ENCODE measurements at regions not wholly inside any gene's neighbourhood (a gene's known extent, or its start where the extent isn't known, plus 50 kb on each side); places are given as distances from the start of the nearest gene placed in this dataset.

DNA sequence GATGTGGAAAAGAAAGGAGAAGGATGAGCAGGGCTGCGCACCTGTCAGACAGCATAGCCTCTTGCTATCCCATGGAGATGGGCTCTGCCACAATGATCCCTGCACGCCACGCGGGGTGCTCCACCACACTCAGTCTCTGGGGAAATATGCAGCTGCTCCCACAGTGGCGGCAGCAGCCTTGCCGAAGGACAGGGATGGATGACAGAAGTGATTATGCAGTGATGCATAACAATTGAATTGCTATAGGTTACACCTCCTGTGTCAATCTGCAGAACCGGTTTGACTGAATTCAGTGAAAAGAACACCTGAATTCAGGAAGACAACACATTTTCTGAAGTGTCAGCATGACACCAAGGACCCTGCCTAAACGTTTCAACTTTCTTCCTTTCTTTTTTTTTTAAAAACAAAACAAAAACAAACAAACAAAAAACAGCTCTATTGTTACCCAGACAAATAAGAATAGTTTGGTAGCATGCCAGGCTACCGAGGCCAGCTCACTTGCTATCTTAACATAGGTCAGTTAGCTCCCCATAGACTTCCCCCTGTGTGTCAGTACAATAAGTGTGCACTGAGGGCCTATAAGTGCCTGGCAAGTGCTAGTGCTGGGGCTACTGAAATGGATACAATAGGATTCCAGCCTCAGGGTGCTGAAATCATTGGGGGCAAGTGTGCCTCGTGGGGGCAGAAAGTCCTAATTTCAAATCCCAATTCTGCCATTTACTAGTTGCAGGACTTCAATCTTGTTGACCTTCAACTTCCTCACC, 127.6 kb upstream of the LMO4 start:
- H3K9me3 Mint-ChIP-seq: peaks cover 0 to 6% (median 0%) of the 10 kb centered on the region in 7 donors
- H3K4me3 Mint-ChIP-seq: no peak overlapping the region
- H3K27me3 Mint-ChIP-seq: peaks cover 20 to 53% (median 49%) of the 10 kb centered on the region in 3 donors
- no peak for DNase-seq
- peak overlapping the region in 1 of 6 donors; percentile 40 for H3K27ac Mint-ChIP-seq
- H3K4me1 Mint-ChIP-seq: peaks cover 5 to 21% (median 14%) of the 10 kb centered on the region in 3 donors
- ATAC-seq (ENCODE audit: low read depth in 2 of 2): no peak
- no peaks in the 10 kb centered on the region for H3K36me3 Mint-ChIP-seq

DNA sequence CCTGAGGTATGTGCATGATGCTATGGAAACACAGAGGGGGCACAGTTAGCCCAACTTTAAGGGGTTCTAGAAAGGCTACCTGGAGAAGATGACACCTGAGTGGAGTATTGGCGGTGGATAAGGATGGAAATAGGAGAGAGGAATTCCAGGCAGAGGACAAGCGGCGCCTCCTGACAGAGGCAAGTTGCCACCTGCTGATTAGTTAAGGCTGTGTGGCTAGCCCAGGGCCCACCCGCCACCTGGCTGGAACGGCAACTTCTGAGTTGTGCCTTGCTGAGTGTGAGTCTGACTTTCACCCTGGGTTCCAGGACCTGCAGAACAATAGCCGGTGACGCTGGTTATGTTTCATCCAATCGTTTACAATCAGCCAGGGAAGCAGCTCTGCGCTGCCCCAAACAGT, 126.9 kb upstream of the LMO4 start:
- Mint-ChIP-seq H3K4me1 (peaks cover 5 to 21% (median 14%) of the 10 kb centered on the region in 3 donors), H3K27me3 (peaks cover 24 to 57% (median 55%) of the 10 kb centered on the region in 3 donors), H3K36me3 (no peaks in the 10 kb centered on the region), H3K9me3 (peaks cover 0 to 6% (median 0%) of the 10 kb centered on the region in 7 donors), H3K4me3 (no peak overlapping the region), H3K27ac (no peak overlapping the region)
- ATAC-seq (ENCODE audit: low read depth in 2 of 2) (no peak), DNase-seq (no peak)

DNA sequence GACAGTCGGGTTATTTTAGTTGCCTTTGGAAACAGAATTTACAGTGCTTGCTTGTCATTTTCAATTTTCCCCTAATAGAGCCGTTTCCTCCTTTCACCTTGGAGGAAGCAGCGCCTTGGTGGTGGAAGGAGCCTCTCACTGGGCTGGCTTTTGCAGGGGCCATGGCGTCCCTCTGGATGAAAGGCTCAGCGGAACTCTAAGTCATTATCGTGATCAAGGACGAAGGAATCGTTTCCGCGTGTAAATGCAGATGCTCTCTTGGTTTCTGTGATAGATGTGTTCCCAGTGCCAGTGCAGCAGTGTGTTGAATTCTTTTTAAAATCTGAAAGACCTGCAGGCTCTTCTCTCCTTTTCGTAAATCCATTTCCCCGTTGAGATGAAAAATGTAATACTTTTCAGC, 126.2 kb upstream of the LMO4 start:
- no peak for DNase-seq
- peaks cover 30 to 64% (median 56%) of the 10 kb centered on the region in 3 donors for H3K27me3 Mint-ChIP-seq
- H3K27ac Mint-ChIP-seq: peak overlapping the region in 1 of 6 donors; percentile 11
- peak overlapping the region in 7 of 8 donors; percentile 33 to 84 (median 67) for H3K4me3 Mint-ChIP-seq
- peaks cover 5 to 21% (median 14%) of the 10 kb centered on the region in 3 donors for H3K4me1 Mint-ChIP-seq
- H3K9me3 Mint-ChIP-seq: no peaks in the 10 kb centered on the region
- no peak for ATAC-seq (ENCODE audit: low read depth in 2 of 2)
- H3K36me3 Mint-ChIP-seq: no peaks in the 10 kb centered on the region

DNA sequence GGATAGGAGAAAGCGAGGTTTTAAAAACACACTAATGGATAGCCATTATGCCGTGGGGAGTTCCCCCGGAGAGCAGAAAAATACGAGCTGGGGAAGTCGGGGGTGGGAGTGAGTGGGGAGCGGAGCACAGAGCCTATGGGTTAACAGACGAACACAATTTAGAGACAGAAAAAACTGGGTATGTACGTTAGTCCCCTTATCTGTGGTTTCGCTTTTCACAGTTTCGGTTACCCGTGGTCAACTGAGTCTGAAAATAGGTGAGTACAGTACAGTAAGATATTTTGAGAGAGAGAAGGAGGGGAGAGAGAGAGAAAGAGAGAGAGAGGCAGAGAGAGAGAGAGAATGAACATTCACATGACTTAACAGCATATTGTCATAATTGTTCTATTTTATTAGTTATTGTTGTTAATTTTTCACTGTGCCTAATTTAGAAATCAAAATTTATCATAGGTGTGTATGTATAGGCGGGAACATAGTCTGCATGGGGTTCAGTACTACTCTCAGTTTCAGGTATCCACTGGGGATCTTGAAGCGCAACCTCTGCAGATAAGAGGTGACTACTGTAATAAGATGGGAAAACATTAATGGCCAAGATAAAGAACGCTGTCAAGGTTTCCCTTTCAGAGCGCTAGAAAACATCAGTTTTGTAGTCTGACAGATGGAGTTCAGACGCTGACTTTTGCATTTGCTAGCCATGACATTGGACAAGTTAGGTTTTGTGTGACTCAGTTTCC, 125.6 kb upstream of the LMO4 start:
- Mint-ChIP-seq H3K4me3 (peak overlapping the region in 7 of 8 donors; percentile 33 to 84 (median 67)), H3K27me3 (peaks cover 32 to 70% (median 50%) of the 10 kb centered on the region in 3 donors), H3K36me3 (no peaks in the 10 kb centered on the region), H3K4me1 (peaks cover 5 to 21% (median 14%) of the 10 kb centered on the region in 3 donors), H3K27ac (no peak overlapping the region), H3K9me3 (peaks cover 0 to 1% (median 0%) of the 10 kb centered on the region in 7 donors)
- DNase-seq (no peak), ATAC-seq (ENCODE audit: low read depth in 2 of 2) (peak; percentile 50 to 53)

DNA sequence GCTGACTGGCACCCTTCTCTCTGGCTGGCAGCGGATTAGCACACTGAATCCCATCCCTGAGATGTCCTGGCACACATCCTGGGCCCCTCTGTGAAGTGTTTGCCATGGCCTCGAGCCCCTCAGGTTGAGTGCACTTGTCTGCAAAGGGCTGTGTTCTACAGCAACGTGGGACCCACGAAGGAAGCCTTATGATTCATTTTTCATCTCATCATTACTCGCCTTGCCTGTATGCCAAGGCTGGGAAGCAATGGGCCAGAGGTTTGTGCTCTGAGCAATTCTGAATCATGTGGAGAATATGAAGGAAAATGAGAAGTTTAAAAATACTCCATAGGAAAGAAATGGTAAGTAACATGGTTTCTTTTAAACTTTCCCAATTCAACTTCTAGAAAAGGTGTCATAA, 124.8 kb upstream of the LMO4 start:
- Mint-ChIP-seq H3K9me3 (peaks cover 0 to 5% (median 0%) of the 10 kb centered on the region in 7 donors), H3K27me3 (peaks cover 36 to 76% (median 49%) of the 10 kb centered on the region in 3 donors), H3K4me3 (no peak overlapping the region), H3K36me3 (no peaks in the 10 kb centered on the region), H3K4me1 (peaks cover 5 to 21% (median 14%) of the 10 kb centered on the region in 3 donors), H3K27ac (no peak overlapping the region)
- DNase-seq: no peak
- no peak for ATAC-seq (ENCODE audit: low read depth in 2 of 2)

DNA sequence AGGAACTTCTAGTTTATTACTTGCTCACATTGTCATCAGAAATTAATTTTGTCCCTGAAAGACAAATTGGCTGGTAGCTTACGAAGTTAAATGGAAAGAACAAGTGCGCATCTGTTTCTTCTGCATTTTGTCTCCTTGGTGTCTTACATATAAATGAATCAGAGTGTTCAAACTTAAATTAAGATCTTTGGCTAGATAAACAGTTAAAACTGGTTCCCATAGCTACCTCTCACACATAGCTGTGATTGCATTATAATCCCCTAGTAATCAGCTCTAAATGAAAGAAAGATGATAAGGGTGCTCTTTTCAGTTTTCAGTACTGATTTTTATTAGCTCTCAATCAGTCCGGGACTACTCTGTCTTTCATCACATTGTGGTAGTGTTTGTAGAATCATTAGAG, 124.2 kb upstream of the LMO4 start:
- H3K9me3 Mint-ChIP-seq: peaks cover 0 to 5% (median 0%) of the 10 kb centered on the region in 7 donors
- ATAC-seq (ENCODE audit: low read depth in 2 of 2) (no peak), DNase-seq (no peak)
- no peak overlapping the region for H3K27ac Mint-ChIP-seq
- no peak overlapping the region for H3K4me3 Mint-ChIP-seq
- H3K4me1 Mint-ChIP-seq: peaks cover 5 to 21% (median 14%) of the 10 kb centered on the region in 3 donors
- no peaks in the 10 kb centered on the region for H3K36me3 Mint-ChIP-seq
- H3K27me3 Mint-ChIP-seq: peaks cover 36 to 76% (median 49%) of the 10 kb centered on the region in 3 donors

DNA sequence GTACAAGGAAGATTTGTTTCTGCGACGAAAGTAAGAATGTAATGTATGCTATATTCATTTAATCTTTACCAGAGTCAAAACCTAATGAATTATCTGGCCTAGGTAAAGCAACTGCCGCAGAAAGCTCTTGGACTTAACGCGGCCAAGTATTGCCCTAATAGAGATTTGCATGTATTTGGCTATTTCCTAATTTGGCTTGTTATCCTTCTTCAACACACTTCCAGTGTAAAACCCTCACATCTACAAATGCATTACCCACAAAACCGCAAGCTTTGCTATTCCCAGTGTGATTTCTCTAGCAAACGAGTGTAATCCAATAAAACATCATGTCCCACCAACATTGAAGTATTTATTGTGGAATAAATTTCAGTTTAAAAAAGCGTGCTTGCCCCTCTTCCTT, 123.8 kb upstream of the LMO4 start:
- Mint-ChIP-seq H3K4me1 (peaks cover 5 to 21% (median 14%) of the 10 kb centered on the region in 3 donors), H3K27me3 (peaks cover 31 to 71% (median 46%) of the 10 kb centered on the region in 3 donors), H3K9me3 (peaks cover 0 to 5% (median 0%) of the 10 kb centered on the region in 7 donors), H3K36me3 (no peaks in the 10 kb centered on the region), H3K4me3 (no peak overlapping the region), H3K27ac (no peak overlapping the region)
- no peak for ATAC-seq (ENCODE audit: low read depth in 2 of 2)
- no peak for DNase-seq

DNA sequence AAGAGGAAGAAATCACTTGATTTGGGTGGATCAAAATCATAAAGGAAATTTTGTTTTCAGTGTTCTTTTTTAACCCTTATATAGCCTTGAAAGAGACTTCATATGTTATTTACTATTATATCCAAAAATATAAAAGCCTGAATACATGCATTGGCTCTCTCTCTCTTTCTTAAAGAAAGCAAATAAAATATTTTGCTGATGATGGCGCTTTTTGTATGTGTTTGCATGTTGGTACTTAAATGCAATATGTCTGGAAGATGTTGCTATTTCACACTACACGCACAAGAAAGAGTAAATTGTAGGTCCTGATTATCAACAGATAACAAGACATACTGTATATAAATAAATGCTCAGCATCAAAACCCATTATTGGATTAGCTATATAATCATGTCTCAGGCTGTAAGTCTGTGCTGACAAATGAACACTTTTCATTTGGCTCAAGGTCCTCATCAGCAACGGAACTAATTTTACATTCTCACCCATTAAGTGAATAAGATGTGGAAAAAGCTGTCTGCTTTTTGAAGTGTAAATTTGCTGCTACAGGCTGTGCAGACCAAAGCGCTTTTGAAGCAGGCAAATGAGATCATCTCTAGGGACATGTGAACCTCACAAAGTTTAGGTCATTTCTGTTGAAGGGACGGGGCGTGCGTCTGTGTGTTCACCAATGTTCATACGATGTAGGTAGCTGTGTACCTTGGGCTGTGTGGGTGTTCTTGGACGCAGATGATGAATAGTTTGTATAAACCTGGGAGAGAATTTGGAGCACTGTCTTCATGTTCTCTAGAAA, 122.4 kb upstream of the LMO4 start:
- H3K36me3 Mint-ChIP-seq: no peaks in the 10 kb centered on the region
- H3K27ac Mint-ChIP-seq: no peak overlapping the region
- no peak overlapping the region for H3K4me3 Mint-ChIP-seq
- DNase-seq: no peak
- H3K4me1 Mint-ChIP-seq: peaks cover 0 to 19% (median 9%) of the 10 kb centered on the region in 3 donors
- H3K27me3 Mint-ChIP-seq: peaks cover 27 to 58% (median 41%) of the 10 kb centered on the region in 3 donors
- ATAC-seq (ENCODE audit: low read depth in 2 of 2): no peak
- peaks cover 0 to 5% (median 0%) of the 10 kb centered on the region in 7 donors for H3K9me3 Mint-ChIP-seq

DNA sequence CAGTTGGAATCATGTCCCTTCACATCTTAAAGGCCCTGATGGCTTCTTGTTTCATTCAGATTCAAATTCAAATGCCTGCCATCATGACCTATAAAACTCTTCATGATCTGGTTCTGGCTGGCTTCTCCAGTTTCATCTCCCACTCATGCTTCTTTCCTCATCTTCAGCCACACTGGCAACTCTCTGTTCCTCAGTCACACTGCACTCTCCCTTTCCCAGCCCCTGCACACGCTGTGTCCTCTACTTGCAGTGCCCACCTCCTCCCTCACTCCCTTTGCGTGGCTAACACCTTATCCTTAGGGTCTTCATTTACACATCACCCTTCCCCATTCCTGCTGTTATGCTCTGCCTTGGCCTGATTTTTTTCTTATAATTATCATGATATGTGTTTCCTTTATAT, 120.6 kb upstream of the LMO4 start:
- no peak for ATAC-seq (ENCODE audit: low read depth in 2 of 2)
- Mint-ChIP-seq H3K9me3 (peaks cover 0 to 5% (median 0%) of the 10 kb centered on the region in 7 donors), H3K27me3 (peaks cover 21 to 48% (median 27%) of the 10 kb centered on the region in 3 donors), H3K4me1 (peaks cover 0 to 2% (median under 1%) of the 10 kb centered on the region in 3 donors), H3K4me3 (no peak overlapping the region), H3K27ac (no peak overlapping the region), H3K36me3 (no peaks in the 10 kb centered on the region)
- DNase-seq: no peak

DNA sequence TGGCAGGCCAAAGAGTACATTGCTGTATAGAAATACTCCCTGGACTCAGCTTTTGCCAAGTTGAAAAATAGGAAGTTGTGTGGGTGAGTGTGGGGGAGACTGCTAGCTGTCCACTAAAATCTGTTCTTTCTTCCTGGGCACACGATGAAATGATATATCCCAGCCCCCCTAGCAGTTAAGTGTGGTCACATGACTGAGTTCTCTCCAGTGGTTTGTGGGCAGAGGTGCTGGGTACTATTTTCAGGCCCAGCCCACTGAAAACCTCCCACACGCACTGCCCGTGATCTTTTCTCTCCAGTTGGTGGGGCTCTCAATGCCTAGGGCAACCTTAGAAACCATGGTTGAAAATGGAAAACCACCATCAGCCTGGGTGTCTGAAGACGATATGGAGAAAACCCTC, 119.7 kb upstream of the LMO4 start:
- Mint-ChIP-seq H3K36me3 (no peaks in the 10 kb centered on the region), H3K27me3 (peaks cover 21 to 41% (median 26%) of the 10 kb centered on the region in 3 donors), H3K9me3 (peaks cover 0 to 5% (median 0%) of the 10 kb centered on the region in 7 donors), H3K4me1 (no peaks in the 10 kb centered on the region), H3K4me3 (no peak overlapping the region), H3K27ac (no peak overlapping the region)
- ATAC-seq (ENCODE audit: low read depth in 2 of 2): no peak
- DNase-seq: no peak

DNA sequence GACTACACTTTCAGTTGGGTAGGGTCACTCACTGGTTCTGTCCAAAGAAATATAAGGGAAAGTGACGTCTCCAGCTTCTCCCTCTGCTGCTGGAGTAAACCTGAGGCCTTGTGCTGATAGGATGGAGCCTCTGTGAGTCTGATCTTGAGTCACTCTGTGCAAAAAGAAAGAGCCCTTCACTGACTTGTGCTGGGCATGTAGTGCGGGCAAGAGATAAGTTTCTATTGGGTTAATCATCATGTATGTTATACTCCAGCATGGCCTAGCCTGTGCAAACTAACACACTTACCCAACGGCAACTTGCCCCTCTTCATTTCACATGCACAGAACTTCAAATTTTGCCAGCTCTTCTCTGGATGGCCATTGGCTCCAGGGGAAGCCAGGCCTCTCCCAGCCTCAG, 118.5 kb upstream of the LMO4 start:
- DNase-seq: no peak
- Mint-ChIP-seq H3K36me3 (no peaks in the 10 kb centered on the region), H3K27me3 (peaks cover 17 to 32% (median 21%) of the 10 kb centered on the region in 3 donors), H3K4me3 (no peak overlapping the region), H3K4me1 (no peaks in the 10 kb centered on the region), H3K9me3 (peaks cover 0 to 5% (median 0%) of the 10 kb centered on the region in 7 donors), H3K27ac (no peak overlapping the region)
- no peak for ATAC-seq (ENCODE audit: low read depth in 2 of 2)

DNA sequence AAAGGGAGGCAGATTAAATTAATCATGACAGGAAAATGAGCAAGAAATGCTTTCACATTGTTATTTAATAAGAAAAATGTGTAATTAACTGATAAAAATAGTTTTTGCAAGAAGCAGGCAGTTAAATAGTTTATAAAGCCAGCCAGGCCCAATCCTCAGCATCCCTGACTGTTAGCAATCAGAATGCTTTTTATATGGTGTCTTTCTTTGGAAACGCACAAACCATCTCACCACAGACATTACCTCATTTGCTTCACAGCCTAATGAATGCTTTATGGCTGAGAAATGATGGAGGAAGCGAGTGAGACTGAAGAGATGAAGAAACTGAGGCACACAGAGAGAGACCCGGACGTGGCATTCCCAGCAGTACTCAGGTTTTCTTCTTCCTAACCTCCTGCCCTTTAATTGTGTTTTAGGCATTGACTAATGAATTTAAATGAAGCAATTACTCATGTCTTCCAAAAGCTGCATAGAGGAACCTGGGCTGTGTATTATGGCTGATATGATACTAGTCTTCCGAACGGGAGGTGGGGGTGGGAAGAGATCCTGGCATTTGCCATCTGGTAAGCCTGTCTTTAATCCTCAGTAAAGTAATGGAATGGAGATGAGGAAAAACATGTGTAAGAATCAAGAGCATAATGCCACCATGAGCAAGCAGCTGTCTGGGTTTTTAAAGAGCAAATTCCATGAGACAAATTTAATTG, 116.1 kb upstream of the LMO4 start:
- no peak for DNase-seq
- H3K4me1 Mint-ChIP-seq: no peaks in the 10 kb centered on the region
- peaks cover 4 to 19% (median 16%) of the 10 kb centered on the region in 3 donors for H3K27me3 Mint-ChIP-seq
- no peak for ATAC-seq (ENCODE audit: low read depth in 2 of 2)
- peak overlapping the region in 1 of 6 donors; percentile 16 for H3K27ac Mint-ChIP-seq
- H3K9me3 Mint-ChIP-seq: peaks cover 3 to 19% (median 5%) of the 10 kb centered on the region in 7 donors
- no peaks in the 10 kb centered on the region for H3K36me3 Mint-ChIP-seq
- H3K4me3 Mint-ChIP-seq: no peak overlapping the region

All from naive B cell (primary cell).